ENCODE measurements at regions not wholly inside any gene's neighbourhood (a gene's known extent, or its start where the extent isn't known, plus 50 kb on each side); places are given as distances from the start of the nearest gene placed in this dataset.

DNA sequence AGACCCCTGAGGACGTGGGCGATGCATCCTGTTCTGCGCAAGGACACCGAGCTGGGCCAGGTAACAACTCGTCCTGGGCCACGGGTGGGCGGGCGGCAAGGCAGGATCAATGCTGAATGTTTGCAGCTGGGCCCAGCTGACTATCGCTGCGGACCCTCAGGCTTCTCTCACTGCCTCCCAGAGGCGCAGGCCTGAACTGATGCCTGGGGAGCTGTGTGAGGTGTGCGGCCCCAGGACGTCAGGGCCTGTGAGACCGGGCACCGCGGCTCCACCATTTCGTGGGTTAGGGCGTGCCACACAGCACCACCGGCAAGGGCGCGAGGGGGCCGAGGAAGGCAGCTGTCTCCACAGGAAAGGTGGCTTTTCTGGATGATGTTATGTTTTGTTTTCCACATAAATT is 307.4 kb downstream of the NDUFA10 start:
- Mint-ChIP-seq H3K36me3 (ENCODE audit: low read depth, unreplicated experiment) (peaks cover 3% of the 10 kb centered on the region), H3K4me3 (ENCODE audit: unreplicated experiment) (no peak overlapping the region), H3K27ac (ENCODE audit: unreplicated experiment) (no peak overlapping the region), H3K27me3 (ENCODE audit: unreplicated experiment) (peaks cover 5% of the 10 kb centered on the region), H3K9me3 (ENCODE audit: unreplicated experiment) (no peaks in the 10 kb centered on the region), H3K4me1 (ENCODE audit: unreplicated experiment) (peaks cover 7% of the 10 kb centered on the region)
- TF ChIP-seq, protein P1, sequence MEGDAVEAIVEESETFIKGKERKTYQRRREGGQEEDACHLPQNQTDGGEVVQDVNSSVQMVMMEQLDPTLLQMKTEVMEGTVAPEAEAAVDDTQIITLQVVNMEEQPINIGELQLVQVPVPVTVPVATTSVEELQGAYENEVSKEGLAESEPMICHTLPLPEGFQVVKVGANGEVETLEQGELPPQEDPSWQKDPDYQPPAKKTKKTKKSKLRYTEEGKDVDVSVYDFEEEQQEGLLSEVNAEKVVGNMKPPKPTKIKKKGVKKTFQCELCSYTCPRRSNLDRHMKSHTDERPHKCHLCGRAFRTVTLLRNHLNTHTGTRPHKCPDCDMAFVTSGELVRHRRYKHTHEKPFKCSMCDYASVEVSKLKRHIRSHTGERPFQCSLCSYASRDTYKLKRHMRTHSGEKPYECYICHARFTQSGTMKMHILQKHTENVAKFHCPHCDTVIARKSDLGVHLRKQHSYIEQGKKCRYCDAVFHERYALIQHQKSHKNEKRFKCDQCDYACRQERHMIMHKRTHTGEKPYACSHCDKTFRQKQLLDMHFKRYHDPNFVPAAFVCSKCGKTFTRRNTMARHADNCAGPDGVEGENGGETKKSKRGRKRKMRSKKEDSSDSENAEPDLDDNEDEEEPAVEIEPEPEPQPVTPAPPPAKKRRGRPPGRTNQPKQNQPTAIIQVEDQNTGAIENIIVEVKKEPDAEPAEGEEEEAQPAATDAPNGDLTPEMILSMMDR (IDR thresholded peaks at IDR 0.05; ENCODE audit: unreplicated experiment): no peak
- no peak for DNase-seq (ENCODE audit: low spot score)

DNA sequence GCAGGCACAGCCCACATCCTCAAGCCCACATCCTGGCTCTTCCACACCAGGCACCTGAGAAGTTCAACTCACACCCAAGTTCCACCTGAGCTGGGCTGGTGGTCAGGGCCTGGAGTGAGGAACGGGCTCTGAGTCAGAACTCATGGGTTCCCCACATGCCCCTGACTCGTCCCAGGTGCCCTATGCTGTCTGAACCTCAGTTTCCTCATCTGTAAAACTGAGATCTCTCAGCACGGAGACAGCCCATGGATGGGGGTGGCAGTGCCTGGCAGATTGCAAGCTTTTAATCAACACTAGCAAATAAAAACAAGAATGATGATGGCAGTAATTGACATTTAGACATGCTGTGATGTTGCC is 307.8 kb downstream of the NDUFA10 start:
- H3K4me3 Mint-ChIP-seq (ENCODE audit: unreplicated experiment): no peak overlapping the region

DNA sequence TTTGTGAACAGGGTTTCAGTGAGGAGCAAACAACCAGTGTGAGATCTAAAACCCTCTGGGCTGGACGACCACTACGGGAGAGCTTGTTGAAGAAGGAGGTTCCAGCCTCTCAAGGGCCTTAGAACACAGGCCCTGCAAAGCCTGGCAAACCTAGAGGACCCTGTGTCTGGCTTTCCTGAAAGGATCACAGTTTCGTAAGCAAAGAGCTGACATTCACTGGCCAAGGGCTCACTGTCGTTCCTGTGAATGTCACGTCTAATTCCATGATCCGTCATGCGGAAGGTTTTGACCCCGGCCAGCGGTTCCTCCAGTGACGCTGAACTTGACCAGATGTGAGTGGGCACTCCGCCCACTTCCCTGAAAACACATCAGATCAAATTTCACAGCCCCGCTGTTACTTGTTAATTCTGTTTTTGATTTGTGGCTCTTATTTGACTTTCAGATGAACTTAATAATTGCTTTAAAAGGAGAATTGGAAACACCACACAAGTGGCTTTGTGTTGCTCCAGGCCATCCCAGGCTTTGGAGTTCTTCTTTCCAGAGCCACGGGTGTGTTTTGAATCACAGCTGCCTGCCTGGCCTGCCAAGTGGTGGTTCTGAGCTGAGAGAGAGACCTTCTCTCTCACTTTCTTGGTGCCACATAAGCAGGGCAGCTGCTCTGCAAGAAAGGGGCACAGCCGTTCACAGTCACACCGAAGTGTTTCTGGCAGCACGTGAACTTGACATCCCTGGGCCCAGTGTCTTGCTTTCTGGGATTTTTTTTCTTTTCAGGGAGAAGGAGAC is 308.4 kb downstream of the NDUFA10 start:
- TF ChIP-seq, protein P1 (IDR thresholded peaks at IDR 0.05; ENCODE audit: unreplicated experiment): no peak
- peaks cover 3% of the 10 kb centered on the region for H3K36me3 Mint-ChIP-seq (ENCODE audit: low read depth, unreplicated experiment)
- no peak for DNase-seq (ENCODE audit: low spot score)
- H3K4me3 Mint-ChIP-seq (ENCODE audit: unreplicated experiment): no peak overlapping the region
- H3K27ac Mint-ChIP-seq (ENCODE audit: unreplicated experiment): no peak overlapping the region
- H3K27me3 Mint-ChIP-seq (ENCODE audit: unreplicated experiment): peaks cover 5% of the 10 kb centered on the region
- peaks cover 7% of the 10 kb centered on the region for H3K4me1 Mint-ChIP-seq (ENCODE audit: unreplicated experiment)
- peaks cover under 1% of the 10 kb centered on the region for H3K9me3 Mint-ChIP-seq (ENCODE audit: unreplicated experiment)

More for the DNA sequence above, 307.8 kb downstream of the NDUFA10 start:
- Mint-ChIP-seq H3K9me3 (ENCODE audit: unreplicated experiment) (no peaks in the 10 kb centered on the region), H3K36me3 (ENCODE audit: low read depth, unreplicated experiment) (peaks cover 3% of the 10 kb centered on the region), H3K4me1 (ENCODE audit: unreplicated experiment) (peaks cover 7% of the 10 kb centered on the region), H3K27ac (ENCODE audit: unreplicated experiment) (no peak overlapping the region), H3K27me3 (ENCODE audit: unreplicated experiment) (peaks cover 5% of the 10 kb centered on the region)
- DNase-seq (ENCODE audit: low spot score): no peak
- TF ChIP-seq, protein P1 (IDR thresholded peaks at IDR 0.05; ENCODE audit: unreplicated experiment): no peak

DNA sequence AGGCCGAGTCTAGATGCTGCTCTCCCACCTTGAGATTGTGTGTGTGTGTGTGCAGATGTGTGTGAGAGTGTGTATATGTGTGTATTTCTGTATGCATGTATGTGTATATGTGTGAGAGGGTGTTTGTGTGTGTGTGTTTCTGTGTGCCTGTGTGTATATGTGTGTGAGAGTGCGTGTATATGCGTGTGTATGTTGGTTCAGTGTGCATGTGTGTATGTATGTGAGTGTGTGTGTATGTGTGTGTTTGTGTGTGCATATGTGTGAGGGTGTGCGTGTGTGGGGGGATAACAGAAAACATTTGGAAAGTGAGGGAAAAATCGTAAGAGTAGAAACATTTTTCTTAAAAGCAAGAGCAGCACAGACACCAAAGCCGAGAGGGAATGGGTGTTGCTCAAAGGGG is 309.1 kb downstream of the NDUFA10 start:
- TF ChIP-seq, protein P1 (IDR thresholded peaks at IDR 0.05; ENCODE audit: unreplicated experiment): no peak
- no peak overlapping the region for H3K27ac Mint-ChIP-seq (ENCODE audit: unreplicated experiment)
- DNase-seq (ENCODE audit: low spot score): no peak
- H3K36me3 Mint-ChIP-seq (ENCODE audit: low read depth, unreplicated experiment): peaks cover 9% of the 10 kb centered on the region
- peaks cover 5% of the 10 kb centered on the region for H3K27me3 Mint-ChIP-seq (ENCODE audit: unreplicated experiment)
- H3K4me3 Mint-ChIP-seq (ENCODE audit: unreplicated experiment): no peak overlapping the region
- peaks cover 7% of the 10 kb centered on the region for H3K9me3 Mint-ChIP-seq (ENCODE audit: unreplicated experiment)
- H3K4me1 Mint-ChIP-seq (ENCODE audit: unreplicated experiment): peaks cover 7% of the 10 kb centered on the region

DNA sequence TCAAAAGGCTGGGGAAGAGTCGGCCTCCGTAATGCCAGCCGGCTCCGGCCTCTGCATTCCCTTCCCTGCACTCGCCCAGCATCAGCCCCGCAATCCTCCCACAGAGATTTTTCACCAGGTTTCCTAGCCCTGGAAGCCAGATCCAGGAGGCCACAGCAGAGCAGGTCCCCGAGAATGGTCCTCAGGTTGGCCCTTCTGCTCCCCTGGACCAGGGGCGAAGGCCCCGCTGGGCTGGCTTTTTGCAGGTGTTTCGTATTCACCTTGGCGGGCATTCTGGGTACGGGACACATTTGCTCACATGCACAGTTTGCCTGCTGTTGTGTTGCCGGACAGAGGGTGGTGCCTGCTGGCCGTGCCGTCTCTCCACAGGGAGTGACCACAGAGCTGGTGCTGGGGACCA is 309.5 kb downstream of the NDUFA10 start:
- TF ChIP-seq, protein P1 (IDR thresholded peaks at IDR 0.05; ENCODE audit: unreplicated experiment): no peak
- peaks cover 7% of the 10 kb centered on the region for H3K9me3 Mint-ChIP-seq (ENCODE audit: unreplicated experiment)
- peaks cover 4% of the 10 kb centered on the region for H3K4me1 Mint-ChIP-seq (ENCODE audit: unreplicated experiment)
- no peak overlapping the region for H3K27ac Mint-ChIP-seq (ENCODE audit: unreplicated experiment)
- H3K36me3 Mint-ChIP-seq (ENCODE audit: low read depth, unreplicated experiment): peaks cover 9% of the 10 kb centered on the region
- no peak overlapping the region for H3K4me3 Mint-ChIP-seq (ENCODE audit: unreplicated experiment)
- H3K27me3 Mint-ChIP-seq (ENCODE audit: unreplicated experiment): peaks cover 5% of the 10 kb centered on the region
- DNase-seq (ENCODE audit: low spot score): no peak

Data from endothelial cell (in vitro differentiated cells).